GM18502 (cell line): ENCODE measurements at regions not wholly inside any gene's neighbourhood (a gene's known extent, or its start where the extent isn't known, plus 50 kb on each side); places are given as distances from the start of the nearest gene placed in this dataset.
"Not testable (repeated sequence)": the region's sequence is repeated elsewhere in the genome, so short reads cannot be mapped to it uniquely, and the experiment has no call there.

Experiments
- ATAC-seq: cut with Tn5 transposase; IDR thresholded peaks from one replicate; pipeline ENCODE4 v1.9.1; 2021; ENCODE audit warnings: mild to moderate bottlenecking; ENCODE audit not compliant: unreplicated experiment, poor library complexity

- ATAC-seq, result not testable (repeated sequence)
Observed at GRCh38 chr13:54829391-54830068, 1800.9 kb downstream of the OLFM4 start.

GRCh38 chr13:54836273-54836672 lies 1807.7 kb downstream of the OLFM4 start:
- no peak for ATAC-seq

GRCh38 chr13:54841682-54842081 lies 1813.1 kb downstream of the OLFM4 start:
- no peak for ATAC-seq

GRCh38 chr13:54845351-54845965 lies 1816.8 kb downstream of the OLFM4 start:
- no peak for ATAC-seq

- no peak for ATAC-seq
Observed at GRCh38 chr13:54852831-54853230, 1824.2 kb downstream of the OLFM4 start.

GRCh38 chr13:54859827-54860226 lies 1831.2 kb downstream of the OLFM4 start:
- no peak for ATAC-seq

GRCh38 chr13:54875111-54875510 lies 1846.5 kb downstream of the OLFM4 start:
- no peak for ATAC-seq

GRCh38 chr13:54879036-54879435 lies 1850.4 kb downstream of the OLFM4 start:
- no peak for ATAC-seq

GRCh38 chr13:54884682-54885081 lies 1856.1 kb downstream of the OLFM4 start:
- ATAC-seq, result no peak

GRCh38 chr13:54890976-54891375 lies 1862.4 kb downstream of the OLFM4 start:
- ATAC-seq, result no peak

- no peak for ATAC-seq
Observed at GRCh38 chr13:54901316-54901715, 1872.7 kb downstream of the OLFM4 start.

GRCh38 chr13:54912367-54912766 lies 1883.8 kb downstream of the OLFM4 start:
- ATAC-seq, result no peak

- no peak for ATAC-seq
Observed at GRCh38 chr13:54913668-54914067, 1885.1 kb downstream of the OLFM4 start.

- ATAC-seq, result no peak
Observed at GRCh38 chr13:54927538-54927937, 1898.9 kb downstream of the OLFM4 start.

- no peak for ATAC-seq
Observed at GRCh38 chr13:54928071-54928470, 1899.5 kb downstream of the OLFM4 start.

- ATAC-seq, result no peak
Observed at GRCh38 chr13:54934121-54934520, 1905.5 kb downstream of the OLFM4 start.

GRCh38 chr13:54945973-54946372 lies 1917.4 kb downstream of the OLFM4 start:
- ATAC-seq, result no peak

GRCh38 chr13:54949735-54950134 lies 1921.1 kb downstream of the OLFM4 start:
- ATAC-seq, result no peak

- ATAC-seq, result no peak
Observed at GRCh38 chr13:54950546-54950945, 1921.9 kb downstream of the OLFM4 start.

- ATAC-seq, result no peak
Observed at GRCh38 chr13:54953786-54954185, 1925.2 kb downstream of the OLFM4 start.

GRCh38 chr13:54958781-54959180 lies 1930.2 kb downstream of the OLFM4 start:
- no peak for ATAC-seq

- ATAC-seq, result no peak
Observed at GRCh38 chr13:54965881-54966280, 1937.3 kb downstream of the OLFM4 start.
